Adrenal gland (tissue), 5 donors: ENCODE measurements at regions not wholly inside any gene's neighbourhood (a gene's known extent, or its start where the extent isn't known, plus 50 kb on each side); places are given as distances from the start of the nearest gene placed in this dataset.

Experiments
- CTCF ChIP-seq, 6 experiments: fragments of 450-650 bp in 4 of 6; fragments of 200-600 bp in 2 of 6; sonication (generic) in 1 of 6; IDR thresholded peaks; 1 replicate in 5 of 6; 2 replicates in 1 of 6; pipeline versions ENCODE4 v1.5.1 to v1.8.0; 2016 to 2021; ENCODE audit warnings: antibody characterized with exemption in 6 of 6, mild to moderate bottlenecking in 2 of 6, moderate library complexity in 1 of 6
- POLR2A ChIP-seq, 2 donors: fragments of 450-650 bp; IDR thresholded peaks; one replicate each; pipeline ENCODE4 v1.6.1; 2017; ENCODE audit warnings: antibody characterized with exemption in 2 of 2, mild to moderate bottlenecking in 2 of 2, moderate library complexity in 1 of 2
- donor health status: DM: no; HTN: no; CAD: no.

GRCh38 chr4:28014469-28014868, 1153.8 kb downstream of the STIM2 start:
- no peak for TF ChIP-seq CTCF (IDR thresholded peaks at IDR 0.05)
- TF ChIP-seq POLR2A (IDR thresholded peaks at IDR 0.05): no peak
